A172 (cell line): ENCODE measurements at regions not wholly inside any gene's neighbourhood (a gene's known extent, or its start where the extent isn't known, plus 50 kb on each side); places are given as distances from the start of the nearest gene placed in this dataset.
"Not testable (repeated sequence)": the region's sequence is repeated elsewhere in the genome, so short reads cannot be mapped to it uniquely, and the experiment has no call there.

ENCODE experiments used
- DNase-seq: peaks from one replicate; pipeline ENCODE4 v3.0.0-alpha.2; 2015; ENCODE audit warnings: low spot score

- DNase-seq = no peak
Observed at GRCh38 chr12:59085690-59086089, 165.4 kb upstream of the LRIG3 start.

DNA sequence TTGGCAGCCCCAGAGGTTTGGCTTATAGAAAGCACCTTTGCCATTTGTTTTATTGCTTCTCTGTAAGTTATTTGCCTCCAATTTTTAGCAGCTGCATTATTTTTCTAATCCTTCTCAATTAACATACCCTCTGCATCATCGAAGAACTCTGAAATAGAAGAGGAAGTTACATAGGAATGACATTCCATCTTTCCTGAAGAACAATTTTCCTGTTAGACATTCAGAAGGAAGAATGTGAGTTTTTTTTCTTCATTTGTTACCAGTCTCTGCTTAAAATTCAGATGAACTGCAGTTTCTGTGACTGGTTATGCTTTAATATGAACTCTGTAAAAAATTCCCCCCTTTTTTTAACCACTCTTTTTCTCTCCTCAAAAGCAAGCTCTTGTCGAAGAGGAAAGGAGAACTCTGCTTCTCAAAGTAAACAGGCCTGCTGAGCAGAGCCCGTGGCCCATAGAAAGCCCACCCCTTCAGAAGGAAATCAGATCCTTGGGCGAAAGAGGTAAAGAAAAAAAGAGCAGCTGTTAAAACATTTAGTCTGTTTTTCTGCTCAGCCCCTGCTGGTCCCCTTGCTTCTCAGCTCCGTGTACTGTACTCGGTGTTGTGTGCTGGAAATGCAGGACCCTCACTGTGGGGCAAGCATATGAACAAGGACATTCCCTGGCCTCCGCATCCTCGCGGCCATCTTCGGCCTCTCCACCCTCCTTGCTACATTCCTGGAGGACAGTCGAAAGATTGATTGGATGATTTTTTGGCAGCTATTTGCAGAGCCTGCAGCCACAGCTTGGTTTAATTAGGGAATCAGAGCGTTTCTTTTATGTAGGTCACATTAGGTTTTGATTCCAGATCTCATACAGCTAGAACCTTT, 164.4 kb upstream of the LRIG3 start:
- DNase-seq = peak; percentile 61

- no peak for DNase-seq
Observed at GRCh38 chr12:59082952-59083351, 162.6 kb upstream of the LRIG3 start.

DNA sequence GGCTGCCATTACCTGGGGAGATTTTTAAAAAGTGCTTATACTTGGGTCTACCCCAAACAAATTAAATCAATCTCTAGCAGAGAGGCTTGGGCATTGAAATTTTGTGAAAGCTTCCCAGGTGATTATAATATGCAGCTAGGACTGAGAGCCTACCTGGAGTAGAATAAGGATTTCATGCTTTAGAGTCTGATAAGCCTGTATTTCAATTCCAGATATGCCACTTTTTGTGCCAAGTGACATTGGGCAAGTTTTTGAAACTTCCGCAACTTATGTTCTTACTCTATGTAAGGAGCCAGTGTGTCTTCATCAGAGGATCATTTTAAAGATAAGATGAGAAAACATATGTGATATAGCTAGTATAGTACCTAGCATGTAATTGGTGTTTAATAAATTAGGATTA, 159.8 kb upstream of the LRIG3 start:
- DNase-seq = no peak

GRCh38 chr12:59079472-59079871, 159.2 kb upstream of the LRIG3 start:
- no peak for DNase-seq

- DNase-seq = no peak
Observed at GRCh38 chr12:59079002-59079401, 158.7 kb upstream of the LRIG3 start.

- DNase-seq = no peak
Observed at GRCh38 chr12:59077575-59078426, 157.5 kb upstream of the LRIG3 start.

- no peak for DNase-seq
Observed at GRCh38 chr12:59077153-59077552, 156.8 kb upstream of the LRIG3 start.

GRCh38 chr12:59076622-59077021, 156.3 kb upstream of the LRIG3 start:
- DNase-seq = no peak

GRCh38 chr12:59075968-59076490, 155.7 kb upstream of the LRIG3 start:
- no peak for DNase-seq

DNA sequence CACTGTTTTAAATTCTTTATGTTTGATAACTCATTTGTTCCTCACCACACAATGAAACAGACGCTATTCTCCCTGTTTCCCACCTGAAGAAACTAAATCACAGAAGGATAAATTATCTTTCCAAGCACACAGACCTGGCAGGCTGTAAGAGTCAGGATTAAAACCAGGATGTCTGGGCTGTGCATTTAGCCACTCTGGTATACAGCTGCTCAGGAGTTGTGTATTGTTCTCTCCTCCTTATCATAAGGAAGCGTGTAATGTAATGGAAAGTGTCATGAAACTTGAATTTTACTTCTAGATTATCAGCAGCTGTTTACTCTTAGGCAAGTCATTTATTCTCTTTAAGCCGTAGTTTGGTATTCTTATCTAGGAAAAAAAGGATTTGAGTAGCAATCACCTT, 154.8 kb upstream of the LRIG3 start:
- DNase-seq = no peak

DNA sequence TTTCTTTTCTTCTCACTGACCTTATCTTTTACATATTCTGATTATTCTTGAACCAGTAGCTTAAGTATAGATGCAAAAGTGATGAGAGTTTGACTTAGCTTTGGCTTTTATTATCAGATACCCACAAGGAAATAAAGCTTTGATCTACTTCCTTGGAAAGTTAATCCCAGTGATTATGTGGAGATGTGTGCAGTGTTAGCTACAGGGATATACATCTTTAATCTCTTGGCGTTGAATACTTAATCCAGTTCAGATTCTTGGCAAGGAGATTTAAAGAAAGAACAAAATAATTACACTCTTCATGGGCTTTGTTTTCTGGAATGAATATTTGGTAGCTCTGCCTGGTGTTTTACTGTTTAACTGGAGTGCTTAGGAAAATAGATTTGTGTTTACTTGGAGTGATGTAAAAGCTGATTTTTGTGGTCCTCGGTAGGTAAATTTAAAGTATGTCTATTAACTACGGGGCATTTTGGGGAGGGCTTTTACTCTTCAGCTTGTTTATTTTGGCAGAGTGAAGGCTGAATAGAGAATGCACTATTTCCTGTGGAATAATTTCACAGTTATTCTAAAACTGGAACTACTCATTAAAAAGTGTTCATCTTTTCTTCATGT, 150.1 kb upstream of the LRIG3 start:
- DNase-seq = no peak

GRCh38 chr12:59069516-59069915, 149.2 kb upstream of the LRIG3 start:
- no peak for DNase-seq

DNA sequence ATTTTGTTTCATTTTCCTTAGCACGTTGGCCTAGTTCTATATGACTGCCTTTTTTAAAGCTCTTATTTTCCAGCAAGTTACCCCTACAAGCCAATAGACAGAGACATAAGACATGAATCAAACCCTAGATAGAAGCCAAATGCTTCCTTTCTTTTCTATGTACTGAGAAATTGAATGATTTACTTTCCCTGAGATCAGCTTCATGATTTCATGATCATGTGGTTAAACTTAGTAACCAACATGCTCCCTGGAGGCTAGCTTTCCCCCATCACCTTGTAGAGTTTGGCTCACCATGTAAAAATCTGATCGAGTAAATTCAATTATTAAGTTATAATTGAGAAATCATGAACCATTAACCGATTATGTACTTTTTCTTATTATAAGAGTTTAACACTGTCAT, 148.1 kb upstream of the LRIG3 start:
- no peak for DNase-seq

- DNase-seq = peak; percentile 63
Observed at GRCh38 chr12:59067083-59067482, 146.8 kb upstream of the LRIG3 start.

GRCh38 chr12:59066445-59066844, 146.1 kb upstream of the LRIG3 start:
- DNase-seq = peak; percentile 37

DNA sequence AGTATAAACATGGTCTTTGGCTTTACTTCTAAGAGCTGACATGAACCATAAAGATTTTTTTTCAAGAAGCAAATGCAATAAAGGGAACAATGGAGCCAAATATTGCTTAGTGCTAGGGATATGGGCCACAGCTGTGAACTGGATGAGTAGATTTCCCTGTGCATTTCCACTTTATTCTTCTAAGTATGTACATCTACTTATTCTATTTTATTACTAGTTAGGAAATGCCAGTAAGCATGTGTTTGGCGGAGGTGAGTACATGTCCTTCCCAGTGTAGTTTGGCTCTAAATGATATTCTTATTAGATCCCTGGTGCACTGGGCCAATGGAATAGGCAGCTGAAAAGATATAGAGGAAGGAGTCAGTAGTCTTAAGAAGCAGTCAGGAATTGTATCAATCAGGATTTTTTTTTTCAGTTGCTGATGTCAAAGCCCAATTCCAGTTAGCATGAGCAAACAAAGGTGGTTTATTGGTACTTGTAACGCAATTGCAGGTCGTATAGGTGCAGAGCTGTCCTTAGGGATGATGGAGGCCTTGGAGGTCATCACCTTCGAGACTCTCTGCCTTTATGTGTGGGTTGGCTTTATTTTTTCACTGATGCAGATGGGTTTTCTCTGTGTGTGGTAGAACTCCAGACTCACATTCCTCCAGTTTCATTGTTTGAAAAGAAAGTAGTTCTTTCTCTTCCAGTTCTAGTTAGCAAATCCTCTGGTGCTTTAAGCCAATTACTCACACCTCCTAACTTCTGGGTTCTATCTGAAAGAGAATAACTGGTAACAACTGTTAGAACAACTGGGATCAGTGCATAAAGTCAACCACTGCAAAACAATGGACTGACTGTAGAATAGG, 139.0 kb upstream of the LRIG3 start:
- DNase-seq = no peak

DNA sequence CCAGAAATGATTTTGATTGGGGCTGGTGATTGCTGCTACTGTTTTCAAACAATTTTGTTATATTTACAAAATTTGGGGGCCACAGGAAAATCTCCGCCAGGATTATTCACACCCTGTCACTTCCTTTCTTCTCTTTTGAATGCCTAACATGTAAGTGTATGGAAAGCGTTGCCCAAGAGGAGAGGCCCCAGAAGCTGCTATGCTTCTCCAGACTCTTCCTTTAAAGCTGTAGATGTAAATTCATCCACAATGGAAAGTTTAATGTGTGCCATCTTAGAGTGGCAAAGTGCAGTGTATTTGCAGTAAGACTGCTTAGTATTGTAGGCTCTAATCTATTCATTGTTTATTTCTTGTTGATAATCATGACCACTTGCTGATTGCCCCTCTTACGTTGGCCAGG, 136.7 kb upstream of the LRIG3 start:
- no peak for DNase-seq

GRCh38 chr12:59055204-59055860, 135.0 kb upstream of the LRIG3 start:
- peak; percentile 86 for DNase-seq

GRCh38 chr12:59053266-59053899, 133.1 kb upstream of the LRIG3 start:
- DNase-seq = not testable (repeated sequence)
